ENCODE measurements at regions not wholly inside any gene's neighbourhood (a gene's known extent, or its start where the extent isn't known, plus 50 kb on each side); places are given as distances from the start of the nearest gene placed in this dataset.

GRCh38 chr1:232380131-232380530, 249.8 kb downstream of the SIPA1L2 start:
- TF ChIP-seq, protein P1, sequence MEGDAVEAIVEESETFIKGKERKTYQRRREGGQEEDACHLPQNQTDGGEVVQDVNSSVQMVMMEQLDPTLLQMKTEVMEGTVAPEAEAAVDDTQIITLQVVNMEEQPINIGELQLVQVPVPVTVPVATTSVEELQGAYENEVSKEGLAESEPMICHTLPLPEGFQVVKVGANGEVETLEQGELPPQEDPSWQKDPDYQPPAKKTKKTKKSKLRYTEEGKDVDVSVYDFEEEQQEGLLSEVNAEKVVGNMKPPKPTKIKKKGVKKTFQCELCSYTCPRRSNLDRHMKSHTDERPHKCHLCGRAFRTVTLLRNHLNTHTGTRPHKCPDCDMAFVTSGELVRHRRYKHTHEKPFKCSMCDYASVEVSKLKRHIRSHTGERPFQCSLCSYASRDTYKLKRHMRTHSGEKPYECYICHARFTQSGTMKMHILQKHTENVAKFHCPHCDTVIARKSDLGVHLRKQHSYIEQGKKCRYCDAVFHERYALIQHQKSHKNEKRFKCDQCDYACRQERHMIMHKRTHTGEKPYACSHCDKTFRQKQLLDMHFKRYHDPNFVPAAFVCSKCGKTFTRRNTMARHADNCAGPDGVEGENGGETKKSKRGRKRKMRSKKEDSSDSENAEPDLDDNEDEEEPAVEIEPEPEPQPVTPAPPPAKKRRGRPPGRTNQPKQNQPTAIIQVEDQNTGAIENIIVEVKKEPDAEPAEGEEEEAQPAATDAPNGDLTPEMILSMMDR (IDR thresholded peaks at IDR 0.05): no peak
- no peak for TF ChIP-seq POLR2AphosphoS5 (IDR thresholded peaks at IDR 0.05)

Data from gastroesophageal sphincter (tissue), 3 donors.